ENCODE measurements at regions not wholly inside any gene's neighbourhood (a gene's known extent, or its start where the extent isn't known, plus 50 kb on each side); places are given as distances from the start of the nearest gene placed in this dataset.
"Not testable (repeated sequence)": the region's sequence is repeated elsewhere in the genome, so short reads cannot be mapped to it uniquely, and the experiment has no call there.

DNA sequence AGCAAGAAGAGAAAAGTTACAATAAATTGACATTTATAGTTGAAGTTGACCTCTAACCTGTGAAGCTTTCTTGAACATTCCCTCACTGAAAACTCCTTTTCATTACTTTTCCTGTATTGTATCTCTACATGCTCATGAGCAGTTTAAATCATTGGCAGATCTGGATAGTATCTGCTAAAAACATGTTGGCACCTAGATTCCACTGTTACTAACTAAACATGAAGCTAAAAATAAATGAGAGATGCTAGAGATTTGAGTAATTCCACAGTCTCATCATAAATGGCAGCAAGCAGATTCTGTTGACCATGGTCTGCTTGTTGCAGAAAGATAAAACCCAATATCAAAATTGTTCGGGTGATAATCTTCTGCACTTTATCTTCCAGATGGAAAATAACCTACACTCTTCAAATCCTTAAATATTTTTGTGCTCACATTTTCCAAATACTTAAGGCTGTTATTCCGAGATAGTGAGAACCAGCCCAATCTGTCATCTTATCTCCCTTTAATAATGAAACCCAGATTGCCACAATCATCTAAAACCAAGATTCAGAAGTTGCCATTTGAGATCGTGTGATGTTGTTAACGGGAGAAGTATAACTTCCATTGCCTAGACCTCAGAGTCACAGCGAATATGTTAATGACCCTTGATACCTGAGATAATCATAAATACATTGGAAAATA is 171.0 kb upstream of the DAAM1 start:
- no peak for DNase-seq

DNA sequence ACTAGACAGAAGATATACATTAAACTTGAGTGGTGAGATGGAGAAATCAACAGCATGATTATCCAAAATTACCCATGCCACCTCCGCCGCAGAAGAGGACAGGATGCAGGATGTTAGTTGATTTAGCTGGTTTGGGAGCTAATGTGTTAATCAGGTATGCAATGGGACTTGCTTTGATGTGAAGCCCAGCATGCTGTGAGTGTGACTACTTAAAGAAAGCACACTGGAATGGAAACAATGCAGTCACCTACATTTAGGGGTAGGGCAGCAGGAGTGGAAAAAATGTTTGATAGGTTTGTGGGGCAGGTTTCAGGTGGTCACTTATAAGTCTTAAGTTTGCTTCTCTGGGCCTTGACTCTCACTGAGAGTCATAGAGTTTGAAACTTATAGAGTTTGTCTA is 170.0 kb upstream of the DAAM1 start:
- no peak for DNase-seq

DNA sequence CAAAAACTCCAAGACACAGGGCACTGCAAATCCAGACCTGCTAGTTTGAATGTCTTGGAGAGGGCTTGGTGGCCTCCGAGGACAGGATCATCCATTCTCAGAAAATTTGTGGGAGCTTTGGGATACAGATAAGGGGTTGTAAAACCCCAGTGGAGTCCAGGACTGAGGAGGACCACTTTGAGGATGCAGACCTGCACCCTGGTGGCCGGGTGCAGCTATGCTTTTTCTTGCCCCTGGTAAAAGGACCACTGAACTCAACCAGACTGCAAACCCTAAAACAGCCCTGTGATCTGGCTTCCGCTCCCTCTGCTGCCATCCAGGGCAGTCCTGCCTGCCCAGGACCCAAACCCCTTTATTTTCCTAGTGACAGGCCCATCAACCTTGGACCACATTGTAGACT is 169.5 kb upstream of the DAAM1 start:
- DNase-seq, result no peak

DNA sequence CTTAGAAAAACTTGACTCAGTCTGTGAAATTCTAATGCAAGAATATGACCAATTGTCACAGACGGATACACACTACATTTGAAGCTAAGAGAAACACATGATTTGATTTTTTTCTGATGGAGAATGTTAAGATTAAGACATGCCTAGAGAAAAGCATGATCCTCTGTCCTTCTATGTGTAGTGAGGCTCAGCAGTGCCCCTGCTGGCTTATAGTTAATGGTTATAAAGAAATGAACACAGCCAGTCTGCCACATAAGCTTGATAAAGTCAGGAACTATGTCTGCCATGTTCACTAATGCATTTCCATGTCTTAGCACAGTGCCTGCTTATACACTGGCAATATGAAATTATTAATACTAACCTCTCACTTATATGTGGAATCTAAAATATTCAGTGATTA is 168.1 kb upstream of the DAAM1 start:
- no peak for DNase-seq

DNA sequence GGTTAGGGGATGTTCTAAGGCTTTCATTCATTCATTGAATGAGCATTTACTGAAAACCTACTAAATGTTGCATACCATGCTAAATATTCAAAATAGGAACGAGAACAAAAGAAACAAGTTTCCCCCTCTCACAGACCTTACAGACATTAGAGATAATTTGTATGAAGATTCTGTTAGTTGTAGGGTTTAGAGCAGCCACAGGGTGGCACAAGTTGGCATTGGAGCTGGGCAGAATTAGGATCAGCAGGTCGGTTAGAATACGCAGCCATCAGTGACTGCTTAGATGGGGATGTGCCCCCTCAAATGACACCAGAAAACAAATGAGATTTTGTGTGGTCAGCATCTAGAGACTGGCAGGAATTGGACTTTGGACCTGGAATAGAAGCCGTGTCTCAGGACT is 166.3 kb upstream of the DAAM1 start:
- no peak for DNase-seq

DNA sequence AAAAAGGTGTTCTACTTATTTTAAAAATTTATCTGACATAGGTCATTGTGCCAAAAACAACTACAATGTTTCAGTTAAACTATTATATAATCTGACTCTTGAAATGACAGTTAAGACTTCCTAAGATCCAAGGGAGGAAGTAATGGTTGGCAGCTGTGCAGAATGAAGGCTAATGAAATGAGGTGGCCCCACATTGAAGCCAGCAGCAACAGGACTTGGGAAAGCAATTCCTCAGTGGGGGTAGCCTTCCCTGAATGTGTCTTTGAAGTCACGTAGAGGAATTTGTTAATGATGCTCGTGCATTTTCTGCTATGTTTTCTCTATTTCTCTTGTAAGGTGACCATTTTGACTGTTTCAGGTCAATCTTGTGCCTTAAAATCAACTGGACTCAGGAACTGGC is 162.4 kb upstream of the DAAM1 start:
- DNase-seq, result no peak

DNA sequence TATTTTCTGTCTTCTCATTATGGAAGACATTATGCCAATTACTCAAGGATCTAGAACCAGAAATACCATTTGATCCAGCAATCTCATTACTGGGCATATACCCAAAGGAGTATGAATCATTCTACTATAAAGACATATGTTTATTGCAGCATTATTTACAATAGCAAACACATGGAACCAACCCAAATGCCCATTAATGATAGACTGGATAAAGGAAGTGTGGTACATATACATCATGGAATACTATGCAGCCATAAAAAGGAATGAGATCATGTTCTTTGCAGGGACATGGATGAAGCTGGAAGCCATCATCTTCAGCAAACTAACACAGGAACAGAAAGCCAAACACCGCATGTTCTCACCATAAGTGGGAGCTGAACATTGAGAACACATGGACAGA is 161.8 kb upstream of the DAAM1 start:
- not testable (repeated sequence) for DNase-seq

DNA sequence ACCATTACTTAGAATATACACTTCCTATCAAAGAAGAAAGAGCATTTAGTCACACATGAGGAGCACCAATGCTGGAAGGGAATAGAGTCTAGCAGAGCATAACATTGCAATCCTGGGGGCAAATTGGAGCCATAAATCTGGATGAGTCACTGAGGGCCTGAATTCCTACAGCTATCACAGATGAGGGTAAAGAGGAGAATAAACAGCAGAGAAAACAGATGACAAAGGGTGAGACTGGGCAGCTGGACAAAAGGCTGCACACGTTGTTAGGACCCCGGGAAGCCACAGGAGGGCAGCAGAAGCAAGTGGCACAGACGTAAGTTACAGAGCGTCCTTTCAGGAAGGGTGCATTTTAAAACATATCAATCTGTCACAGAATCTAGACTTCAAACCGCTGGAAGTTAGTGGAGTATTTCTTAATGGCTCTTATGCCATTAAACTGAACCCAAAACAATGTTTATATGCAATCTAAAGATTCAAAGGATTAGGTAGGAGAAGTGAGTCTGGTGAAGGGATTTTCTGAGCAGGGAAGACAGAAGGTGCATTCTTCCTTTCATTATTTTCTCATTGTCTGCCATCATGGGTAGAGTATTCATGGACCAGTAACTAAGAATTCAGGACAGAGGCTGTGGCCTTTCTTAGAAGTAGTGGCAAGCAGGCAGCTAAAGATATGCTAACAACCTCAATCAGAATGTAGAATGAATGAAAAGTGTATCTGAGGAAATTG is 159.8 kb upstream of the DAAM1 start:
- peak; percentile 14 for DNase-seq

DNA sequence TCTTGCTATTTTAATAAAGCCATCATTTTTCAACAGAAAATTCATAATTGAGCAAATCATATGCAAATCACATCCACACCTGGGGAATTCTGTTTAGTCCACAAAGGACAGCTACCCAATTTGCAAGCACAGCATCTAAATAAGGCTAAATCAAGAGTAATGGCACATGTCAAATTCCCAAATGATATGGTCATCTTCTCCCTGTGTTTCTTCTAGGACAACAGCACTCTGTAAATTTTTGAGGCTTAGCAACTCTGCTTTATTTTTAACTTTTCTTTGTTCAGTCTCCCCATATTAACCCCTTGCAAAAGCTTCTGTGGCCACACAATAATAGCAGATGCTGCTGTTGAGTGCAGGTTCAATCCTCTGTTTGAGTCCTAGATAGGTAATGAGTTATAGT is 155.6 kb upstream of the DAAM1 start:
- no peak for DNase-seq

DNA sequence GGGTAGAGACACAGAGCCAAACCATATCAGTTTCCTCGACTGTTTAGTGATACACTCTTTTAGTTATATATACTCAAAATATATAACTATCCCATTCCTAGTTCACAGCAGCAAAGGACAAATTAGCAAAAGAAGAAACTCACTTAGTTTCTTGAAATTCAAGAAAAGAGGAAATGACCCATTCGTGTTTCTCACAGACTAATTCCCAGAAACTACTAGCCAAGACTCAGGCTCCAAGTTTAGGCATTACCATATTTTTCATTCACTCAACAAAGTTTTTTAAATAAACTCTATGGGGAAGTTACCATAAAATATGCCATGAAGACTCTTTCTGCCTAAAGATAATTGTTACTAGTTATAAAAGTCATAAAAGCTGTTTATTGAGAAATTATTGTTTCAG is 152.3 kb upstream of the DAAM1 start:
- no peak for DNase-seq

DNA sequence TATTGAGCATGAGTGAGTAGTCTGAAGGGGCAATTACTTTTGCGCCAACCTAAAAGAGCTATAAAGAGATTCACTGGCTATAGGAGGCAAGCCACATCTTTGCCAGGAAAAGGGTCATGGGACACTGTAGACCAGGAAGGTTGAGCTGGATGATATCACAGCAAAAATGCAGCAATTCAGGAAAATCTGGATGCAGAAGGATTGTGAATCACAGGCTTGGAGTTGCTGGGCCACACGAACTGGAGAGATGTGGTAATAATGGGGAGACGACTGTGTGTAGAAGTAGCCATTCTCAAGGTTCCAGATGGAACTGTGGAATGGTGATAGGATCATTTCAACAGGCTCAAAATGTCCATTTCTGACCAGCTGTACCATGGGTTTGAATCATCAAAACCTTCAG is 151.4 kb upstream of the DAAM1 start:
- DNase-seq, result no peak

DNA sequence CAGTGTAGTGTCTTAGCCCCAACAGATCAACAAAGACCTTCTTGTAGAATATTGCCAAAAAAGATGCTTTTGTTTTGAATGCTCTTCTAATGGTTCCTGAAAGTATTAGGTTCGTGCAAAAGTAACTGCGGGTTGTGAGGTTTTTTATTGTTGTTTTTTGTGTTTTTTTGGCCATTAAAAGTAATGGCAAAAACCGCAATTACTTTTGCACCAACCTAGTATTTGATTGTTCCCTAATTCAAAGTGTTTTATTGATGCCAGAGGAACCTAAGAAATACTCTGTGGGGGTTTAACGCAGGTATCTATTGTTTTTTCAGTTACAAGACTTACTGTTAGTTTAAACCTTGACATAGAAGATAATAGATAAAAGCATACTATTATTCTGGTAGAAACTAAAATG is 150.8 kb upstream of the DAAM1 start:
- no peak for DNase-seq

DNA sequence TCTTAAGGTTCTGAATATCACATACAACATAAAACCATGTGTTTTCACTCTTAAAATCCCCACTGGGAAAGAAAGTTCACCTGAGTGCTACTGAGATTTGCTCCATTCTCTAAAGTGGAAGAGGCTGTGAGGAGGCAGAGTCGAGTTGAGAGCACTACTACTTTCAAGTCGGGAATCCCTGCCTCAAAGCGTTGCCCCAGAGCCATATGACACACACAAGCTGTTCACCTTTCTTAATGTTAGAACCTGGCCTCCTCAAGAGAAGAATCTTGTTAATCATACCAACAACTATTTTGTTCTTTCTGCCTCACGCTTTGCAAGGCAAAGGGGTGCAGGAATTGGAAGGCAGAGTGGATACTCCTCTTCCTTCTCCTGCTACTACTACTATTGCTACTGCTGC is 149.7 kb upstream of the DAAM1 start:
- DNase-seq, result no peak

DNA sequence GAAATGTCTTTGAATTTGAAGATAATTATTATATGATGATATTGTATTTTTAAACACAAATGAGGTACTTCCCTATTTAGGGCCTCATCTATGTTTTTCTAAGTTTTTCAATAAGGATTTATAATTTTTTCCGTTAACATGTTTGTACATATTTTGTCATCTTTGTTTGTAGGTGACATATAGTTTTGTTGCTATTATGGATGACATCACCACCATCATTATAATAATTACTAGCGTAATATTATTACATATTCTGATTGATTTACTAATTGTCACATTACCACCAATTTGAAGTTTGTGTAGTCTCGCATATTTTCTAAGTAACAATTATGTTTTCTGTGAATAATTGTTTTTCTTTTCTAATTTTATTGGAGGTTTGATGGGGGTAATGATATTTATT is 147.2 kb upstream of the DAAM1 start:
- no peak for DNase-seq

DNA sequence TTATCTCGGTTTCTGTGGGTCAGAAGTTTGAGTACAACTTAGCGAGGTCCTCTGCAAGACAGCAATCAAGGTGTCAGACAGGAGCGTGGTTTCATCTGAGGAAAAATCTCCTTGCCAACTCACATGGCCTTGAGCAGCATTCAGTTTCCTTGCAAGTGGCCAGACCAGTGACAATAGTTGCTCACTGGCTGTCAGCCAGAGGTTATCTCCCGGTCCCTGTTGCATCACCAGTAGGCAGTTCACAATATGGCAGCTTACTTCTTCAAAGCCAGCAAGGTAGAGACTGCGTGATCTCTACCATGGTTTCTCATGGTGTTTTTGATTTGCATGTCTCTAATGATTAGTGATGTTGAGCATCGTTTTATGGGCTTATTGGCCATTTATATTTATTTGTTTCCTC is 143.8 kb upstream of the DAAM1 start:
- no peak for DNase-seq

DNA sequence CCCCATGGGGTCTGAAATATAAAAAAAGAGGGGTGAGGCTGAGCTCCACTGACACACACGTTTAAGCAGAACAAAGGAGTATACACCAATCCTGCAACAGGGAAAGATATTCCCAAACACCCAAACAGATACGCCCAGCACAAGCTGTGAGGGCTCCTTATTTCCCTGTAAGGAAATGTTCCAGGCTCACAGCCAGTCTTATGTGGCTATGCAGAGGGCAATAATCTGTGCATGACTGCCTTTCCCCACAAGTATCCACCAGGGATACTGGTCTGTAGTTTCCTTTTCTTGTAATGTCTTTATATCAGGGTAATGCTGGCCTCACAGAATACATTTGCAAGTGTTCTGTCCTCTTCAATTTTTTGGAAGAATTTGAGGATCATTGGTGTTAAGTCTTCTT is 141.7 kb upstream of the DAAM1 start:
- no peak for DNase-seq

DNA sequence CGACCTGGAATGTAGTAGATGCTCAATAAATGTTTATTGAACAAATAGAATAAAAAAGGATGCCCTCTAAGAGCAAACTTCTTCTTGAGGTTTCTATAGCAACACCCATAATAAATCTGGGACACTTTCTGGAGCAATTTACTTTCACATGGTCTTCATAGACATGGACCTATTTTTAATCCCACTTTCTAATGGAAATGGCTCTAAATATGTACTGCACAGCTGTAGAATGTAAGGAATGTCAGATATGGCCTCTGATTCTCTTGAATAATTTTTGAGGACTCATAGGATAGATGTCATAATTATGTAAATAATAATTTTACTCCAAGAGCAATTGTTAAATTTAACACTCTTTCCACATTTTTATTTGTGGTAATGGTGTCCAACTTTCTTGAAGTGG is 133.5 kb upstream of the DAAM1 start:
- DNase-seq, result no peak

DNA sequence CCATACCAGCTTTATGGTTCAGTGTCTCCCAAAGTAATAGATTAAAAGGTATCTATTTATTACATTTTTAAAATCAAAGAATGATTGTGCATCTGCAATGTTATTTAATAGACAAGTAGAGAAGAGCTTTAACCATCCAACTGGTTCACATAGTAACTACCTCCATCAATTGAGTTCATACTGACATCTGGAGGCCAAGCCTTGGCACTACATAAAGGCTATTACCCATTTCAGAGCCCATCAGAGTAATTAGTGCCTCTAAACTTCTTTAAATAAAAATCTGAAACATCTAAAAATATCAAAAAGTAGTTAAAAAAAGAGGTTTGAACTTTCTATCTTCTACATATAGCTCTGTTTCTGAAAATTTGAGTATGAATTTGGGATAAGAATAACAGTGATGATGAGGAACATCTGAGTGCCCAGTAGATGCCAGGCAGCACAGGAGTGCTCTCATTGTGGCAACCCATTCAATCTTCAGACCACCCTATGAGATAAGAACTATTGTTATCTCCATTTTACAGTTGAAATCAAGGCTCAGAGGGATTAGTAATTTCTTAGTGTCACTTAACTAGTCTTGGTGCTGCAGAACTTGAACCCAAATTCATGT is 132.9 kb upstream of the DAAM1 start:
- peak; percentile 30 for DNase-seq

DNA sequence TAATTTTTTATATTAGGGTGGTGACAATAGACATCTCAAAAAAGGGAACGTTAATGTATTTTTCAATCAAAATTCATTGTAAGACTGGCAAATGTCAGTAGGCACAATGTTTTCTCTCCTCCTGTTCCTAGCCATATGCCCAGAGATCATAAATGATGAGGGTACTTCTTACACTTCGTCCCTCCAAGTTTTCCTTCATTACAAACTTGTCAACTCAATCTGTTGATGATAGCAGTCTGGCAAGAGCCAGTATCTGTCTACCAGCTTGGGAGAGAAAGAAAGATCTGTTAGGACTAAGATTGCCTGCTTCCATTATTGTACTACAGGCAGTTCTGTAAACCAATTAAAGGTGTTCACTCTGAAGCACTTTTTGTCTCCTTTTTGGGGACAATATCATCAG is 130.9 kb upstream of the DAAM1 start:
- no peak for DNase-seq

DNA sequence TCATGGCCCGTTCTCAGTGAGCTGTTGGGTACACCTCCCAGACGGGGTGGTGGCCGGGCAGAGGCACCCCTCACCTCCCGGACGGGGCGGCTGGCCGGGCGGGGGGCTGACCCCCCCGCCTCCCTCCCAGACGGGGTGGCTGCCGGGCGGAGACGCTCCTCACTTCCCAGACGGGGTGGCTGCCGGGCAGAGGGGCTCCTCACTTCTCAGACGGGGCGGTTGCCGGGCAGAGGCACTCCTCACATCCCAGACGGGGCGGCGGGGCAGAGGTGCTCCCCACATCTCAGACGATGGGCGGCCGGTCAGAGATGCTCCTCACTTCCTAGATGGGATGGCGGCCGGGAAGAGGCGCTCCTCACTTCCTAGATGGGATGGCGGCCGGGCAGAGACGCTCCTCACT is 129.7 kb upstream of the DAAM1 start:
- not testable (repeated sequence) for DNase-seq

DNA sequence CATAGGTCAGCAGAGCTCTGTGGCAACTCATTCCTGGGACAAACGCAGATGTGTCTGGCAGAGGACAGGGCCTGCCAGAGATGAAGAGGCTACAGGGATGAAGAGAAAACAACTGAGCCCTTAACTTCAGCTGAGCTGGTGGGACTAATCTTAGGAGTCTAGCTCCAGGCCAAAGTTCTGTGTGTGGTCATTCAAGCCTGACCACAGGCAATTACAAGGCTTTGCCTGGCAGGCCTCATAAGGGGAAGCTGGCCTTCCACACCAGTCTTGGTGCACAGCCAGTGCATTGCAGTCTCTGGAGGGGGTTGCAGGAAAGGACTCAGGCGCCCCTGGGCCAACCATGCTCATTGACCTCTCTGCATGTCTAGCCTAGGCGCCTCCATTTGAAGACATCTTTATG is 127.6 kb upstream of the DAAM1 start:
- no peak for DNase-seq

DNA sequence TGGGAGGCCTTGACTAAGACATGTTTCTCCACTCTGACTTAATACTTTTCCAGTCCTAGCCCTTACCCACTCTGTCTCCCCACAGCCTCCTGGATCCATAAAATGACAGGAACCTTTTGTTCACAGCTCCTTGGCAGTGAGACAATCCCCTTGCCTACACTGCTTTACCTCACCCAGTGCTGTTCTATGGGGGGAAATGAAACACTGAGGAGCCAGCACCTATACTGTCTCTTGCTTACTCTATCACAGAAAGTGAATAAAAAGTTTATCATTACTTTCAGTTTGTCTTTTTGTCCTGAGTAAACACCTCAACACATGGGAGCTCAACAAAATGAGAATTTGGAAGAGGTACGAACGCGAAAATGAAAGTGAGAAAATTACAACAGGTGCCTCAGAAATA is 127.2 kb upstream of the DAAM1 start:
- DNase-seq, result no peak

DNA sequence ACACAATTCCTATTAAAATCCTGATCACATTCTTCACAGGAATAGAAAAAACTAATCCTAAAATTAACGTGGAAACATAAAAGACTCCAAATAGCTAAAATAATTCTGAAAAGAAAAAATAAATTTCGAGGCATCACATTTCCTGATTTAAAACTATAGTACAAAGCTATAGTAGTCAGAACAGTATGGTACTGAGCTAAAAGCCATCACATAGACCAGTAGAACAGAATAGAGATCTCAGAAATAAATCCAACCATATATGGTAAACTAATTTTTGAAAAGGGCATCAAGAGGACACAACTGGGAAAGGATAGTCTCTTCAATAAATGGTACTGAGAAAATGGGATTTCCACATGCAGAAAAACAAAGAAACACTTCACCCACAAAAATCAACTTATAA is 125.2 kb upstream of the DAAM1 start:
- no peak for DNase-seq

DNA sequence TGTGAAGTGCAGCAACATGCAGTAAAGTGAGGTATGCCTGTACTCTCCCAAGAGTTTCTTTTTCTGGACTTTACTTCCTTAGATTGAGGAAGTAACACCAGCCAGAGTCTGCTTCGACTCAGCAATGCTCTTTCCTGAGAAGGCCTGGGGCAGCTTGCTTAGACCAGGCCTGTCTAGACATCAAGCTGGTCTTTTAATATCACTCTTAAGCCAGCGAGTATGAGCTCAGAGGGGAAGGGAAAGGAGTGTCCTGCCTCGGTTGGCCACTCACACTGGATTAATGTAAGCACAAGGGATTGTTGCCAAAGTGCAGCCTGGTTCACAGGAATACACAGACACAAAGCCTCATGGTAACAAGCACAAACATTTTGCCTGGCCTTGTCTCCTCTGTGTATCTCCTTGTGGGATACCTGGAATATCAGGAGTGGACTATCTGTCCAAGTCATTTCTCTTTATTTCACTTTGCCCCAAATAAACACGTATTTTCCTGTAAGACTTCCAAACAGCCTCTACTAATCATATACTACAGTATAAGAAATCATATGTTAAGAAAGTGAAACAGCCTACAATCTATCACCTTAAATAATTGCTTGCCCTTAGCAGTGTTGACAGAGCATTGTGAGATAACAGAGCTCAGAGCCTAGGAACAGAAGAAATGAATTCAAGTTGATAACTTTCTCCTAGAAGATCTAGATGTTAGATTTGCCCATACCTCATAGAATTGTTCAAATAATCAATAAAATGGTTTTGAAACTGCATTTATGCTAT is 121.2 kb upstream of the DAAM1 start:
- DNase-seq, result no peak
